Upper lobe of left lung (tissue), 6 donors: ENCODE measurements at regions not wholly inside any gene's neighbourhood (a gene's known extent, or its start where the extent isn't known, plus 50 kb on each side); places are given as distances from the start of the nearest gene placed in this dataset.
"Not testable (repeated sequence)": the region's sequence is repeated elsewhere in the genome, so short reads cannot be mapped to it uniquely, and the experiment has no call there.

Experiments
- ATAC-seq, 2 donors: fragments of 200-7000 bp; cut with Tn5 transposase; one replicate each; pipeline ENCODE4 v1.9.1; 2022; ENCODE audit warnings: mild to moderate bottlenecking in 2 of 2, moderate library complexity in 2 of 2; ENCODE audit not compliant: low FRiP score in 2 of 2
- DNase-seq, 2 donors: peaks; one replicate each; pipeline ENCODE4 v3.0.0-alpha.2; 2019 to 2020
- H3K27ac ChIP-seq, 4 donors: fragments of 200-600 bp; sonication (generic); one replicate each; pipeline ENCODE4 v1.5.1; 2016 to 2019
- H3K27me3 ChIP-seq, 4 donors: fragments of 200-600 bp; sonication (generic); one replicate each; pipeline ENCODE4 v1.5.1; 2017 to 2019
- H3K36me3 ChIP-seq, 4 donors: fragments of 200-600 bp; sonication (generic); one replicate each; pipeline ENCODE4 v1.5.1; 2016 to 2019
- H3K4me1 ChIP-seq, 4 donors: fragments of 200-600 bp; sonication (generic); one replicate each; pipeline ENCODE4 v1.5.1; 2018 to 2019
- H3K4me3 ChIP-seq, 4 donors: fragments of 200-600 bp; sonication (generic); one replicate each; pipeline ENCODE4 v1.5.1; 2017 to 2019; ENCODE audit warnings: mild to moderate bottlenecking in 2 of 4, moderate library complexity in 1 of 4
- H3K9me3 ChIP-seq, 4 donors: fragments of 200-600 bp; sonication (generic); one replicate each; pipeline ENCODE4 v1.5.1; 2018 to 2019
- CTCF ChIP-seq, 6 experiments: fragments of 450-650 bp in 4 of 6; fragments of 200-600 bp in 2 of 6; sonication (generic) in 2 of 6; IDR thresholded peaks; one replicate each; pipeline ENCODE4 v1.5.1; 2016 to 2019; ENCODE audit warnings: antibody characterized with exemption in 6 of 6
- EP300 ChIP-seq, 4 donors: sonication (generic); formaldehyde crosslinking; IDR thresholded peaks; one replicate each; pipeline ENCODE4 v1.5.1; 2017; ENCODE audit warnings: antibody characterized with exemption in 4 of 4, control low read depth in 2 of 4
- POLR2A ChIP-seq, 4 donors: fragments of 450-650 bp; IDR thresholded peaks; one replicate each; pipeline ENCODE4 v1.5.1; 2016 to 2017; ENCODE audit warnings: antibody characterized with exemption in 4 of 4, mild to moderate bottlenecking in 2 of 4
- POLR2AphosphoS5 ChIP-seq, 2 donors: sonication (generic); formaldehyde crosslinking; IDR thresholded peaks; one replicate each; pipeline ENCODE4 v1.5.1; 2017; ENCODE audit warnings: antibody characterized with exemption in 2 of 2
- WGBS, 2 donors: methylation state at CpG; one replicate each; pipeline ENCODE4 v1.1.5; 2017 to 2018; 5-methylcytosine and 5-hydroxymethylcytosine counted together
- donor health status: DM: no; HTN: no; CAD: no; lungs with moderate emphysema.
- donor health status: DM: no; HTN: yes; CAD: no; lungs with severe emphysema.

- no peak for ATAC-seq
- Histone ChIP-seq H3K27me3 (no peaks in the 10 kb centered on the region), H3K27ac (no peak overlapping the region), H3K36me3 (no peaks in the 10 kb centered on the region), H3K4me3 (no peak overlapping the region), H3K9me3 (no peaks in the 10 kb centered on the region), H3K4me1 (no peaks in the 10 kb centered on the region)
- TF ChIP-seq POLR2AphosphoS5 (IDR thresholded peaks at IDR 0.05) = no peak
- DNase-seq = no peak
Observed at GRCh38 chr6:23537828-23538227, 588.2 kb upstream of the NRSN1 start.

DNA sequence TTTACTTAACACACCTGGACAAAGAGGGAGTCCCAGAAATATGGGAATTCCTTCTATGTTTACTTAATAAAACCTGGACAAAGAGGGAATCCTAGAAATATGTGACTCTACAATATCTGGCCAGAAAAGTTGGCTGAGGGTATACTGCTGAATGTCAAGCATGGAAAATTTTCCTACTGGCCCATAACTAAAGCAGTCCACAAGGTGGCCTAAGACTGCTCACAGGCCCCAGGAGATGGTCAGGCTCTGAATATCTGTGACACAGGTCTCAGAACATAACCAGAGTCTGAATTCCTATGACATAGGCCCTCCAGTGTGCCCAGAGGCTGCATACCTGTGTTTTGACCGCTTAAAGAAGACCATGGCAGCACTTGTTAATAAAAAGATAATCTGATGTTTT lies 578.2 kb upstream of the NRSN1 start:
- no peaks in the 10 kb centered on the region for H3K4me1 ChIP-seq

GRCh38 chr6:23554953-23555352 lies 571.1 kb upstream of the NRSN1 start:
- 100% methylated on average over 1 of the region's 1 CpG for WGBS, 2 donors
- not testable (repeated sequence) for H3K36me3 ChIP-seq, H3K9me3 ChIP-seq, H3K27me3 ChIP-seq, ATAC-seq, H3K4me3 ChIP-seq, H3K4me1 ChIP-seq, DNase-seq, H3K27ac ChIP-seq

More for the DNA sequence above, 578.2 kb upstream of the NRSN1 start:
- WGBS, 2 donors = 81 to 88% methylated on average over 1 of the region's 1 CpG
- no peak overlapping the region for H3K4me3 ChIP-seq
- ATAC-seq (no peak), DNase-seq (no peak)
- no peaks in the 10 kb centered on the region for H3K9me3 ChIP-seq
- H3K36me3 ChIP-seq = no peaks in the 10 kb centered on the region
- H3K27me3 ChIP-seq = no peaks in the 10 kb centered on the region
- no peak overlapping the region for H3K27ac ChIP-seq
- TF ChIP-seq CTCF (IDR thresholded peaks at IDR 0.05) = peak in 1 of 6 experiments; percentile 7
- no peak for TF ChIP-seq EP300 (IDR thresholded peaks at IDR 0.05)

- Histone ChIP-seq H3K9me3 (peaks cover 0 to 8% (median 3%) of the 10 kb centered on the region in 4 donors), H3K27ac (no peak overlapping the region), H3K4me3 (no peak overlapping the region), H3K27me3 (no peaks in the 10 kb centered on the region), H3K4me1 (no peaks in the 10 kb centered on the region), H3K36me3 (no peaks in the 10 kb centered on the region)
- TF ChIP-seq EP300 (IDR thresholded peaks at IDR 0.05) (no peak), POLR2AphosphoS5 (IDR thresholded peaks at IDR 0.05) (no peak), CTCF (IDR thresholded peaks at IDR 0.05) (no peak), POLR2A (IDR thresholded peaks at IDR 0.05) (no peak)
- WGBS, 2 donors = 55% methylated on average over 9 of the region's 9 CpGs
- DNase-seq = no peak
- ATAC-seq = no peak
Observed at GRCh38 chr6:23559587-23560343, 566.2 kb upstream of the NRSN1 start.

DNA sequence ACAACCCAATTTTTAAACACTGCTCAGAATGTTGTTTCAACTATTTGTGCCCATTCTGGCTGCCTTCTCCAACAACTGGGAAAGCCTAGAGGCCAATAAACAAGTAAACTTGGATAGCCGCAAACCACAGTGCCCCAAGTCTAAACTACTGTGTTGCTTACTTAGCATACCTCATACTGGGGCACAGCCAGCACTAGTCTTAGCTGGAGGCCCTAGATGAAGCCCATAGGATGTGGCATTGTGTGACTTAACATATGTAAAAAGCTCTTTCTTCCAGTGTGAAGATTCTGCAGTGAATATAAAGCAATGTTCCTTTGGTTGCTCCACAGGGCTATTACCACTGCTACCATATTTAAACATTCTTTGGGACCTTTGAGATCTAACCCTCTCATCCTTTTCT lies 564.3 kb upstream of the NRSN1 start:
- H3K27ac ChIP-seq = no peak overlapping the region
- no peak for DNase-seq
- TF ChIP-seq CTCF (IDR thresholded peaks at IDR 0.05) (no peak), POLR2AphosphoS5 (IDR thresholded peaks at IDR 0.05) (no peak), EP300 (IDR thresholded peaks at IDR 0.05) (no peak), POLR2A (IDR thresholded peaks at IDR 0.05) (no peak)
- WGBS, 2 donors = 95 to 100% methylated on average over 1 of the region's 1 CpG
- no peaks in the 10 kb centered on the region for H3K36me3 ChIP-seq
- H3K4me3 ChIP-seq = no peak overlapping the region
- no peaks in the 10 kb centered on the region for H3K4me1 ChIP-seq
- H3K27me3 ChIP-seq = no peaks in the 10 kb centered on the region
- no peak for ATAC-seq
- peaks cover 0 to 8% (median 3%) of the 10 kb centered on the region in 4 donors for H3K9me3 ChIP-seq

GRCh38 chr6:23562554-23562953 lies 563.5 kb upstream of the NRSN1 start:
- no peaks in the 10 kb centered on the region for H3K4me1 ChIP-seq
- WGBS, 2 donors = 86 to 94% methylated on average over 3 of the region's 3 CpGs
- no peak overlapping the region for H3K27ac ChIP-seq
- no peaks in the 10 kb centered on the region for H3K36me3 ChIP-seq
- no peaks in the 10 kb centered on the region for H3K27me3 ChIP-seq
- peaks cover 0 to 8% (median 3%) of the 10 kb centered on the region in 4 donors for H3K9me3 ChIP-seq
- no peak for ATAC-seq
- TF ChIP-seq POLR2AphosphoS5 (IDR thresholded peaks at IDR 0.05) = no peak
- TF ChIP-seq CTCF (IDR thresholded peaks at IDR 0.05) = no peak
- no peak for TF ChIP-seq EP300 (IDR thresholded peaks at IDR 0.05)
- TF ChIP-seq POLR2A (IDR thresholded peaks at IDR 0.05) = no peak
- no peak overlapping the region for H3K4me3 ChIP-seq
- no peak for DNase-seq
